ENCODE measurements at regions not wholly inside any gene's neighbourhood (a gene's known extent, or its start where the extent isn't known, plus 50 kb on each side); places are given as distances from the start of the nearest gene placed in this dataset.
"Not testable (repeated sequence)": the region's sequence is repeated elsewhere in the genome, so short reads cannot be mapped to it uniquely, and the experiment has no call there.

GRCh38 chr6:106796781-106797180 is 167.4 kb downstream of the QRSL1 start:
- no peak for DNase-seq

- DNase-seq: no peak
These were observed 164.8 kb downstream of the QRSL1 start for GRCh38 chr6:106794129-106794528.

- DNase-seq: no peak
These were observed 163.3 kb downstream of the QRSL1 start for GRCh38 chr6:106792536-106793236.

DNA sequence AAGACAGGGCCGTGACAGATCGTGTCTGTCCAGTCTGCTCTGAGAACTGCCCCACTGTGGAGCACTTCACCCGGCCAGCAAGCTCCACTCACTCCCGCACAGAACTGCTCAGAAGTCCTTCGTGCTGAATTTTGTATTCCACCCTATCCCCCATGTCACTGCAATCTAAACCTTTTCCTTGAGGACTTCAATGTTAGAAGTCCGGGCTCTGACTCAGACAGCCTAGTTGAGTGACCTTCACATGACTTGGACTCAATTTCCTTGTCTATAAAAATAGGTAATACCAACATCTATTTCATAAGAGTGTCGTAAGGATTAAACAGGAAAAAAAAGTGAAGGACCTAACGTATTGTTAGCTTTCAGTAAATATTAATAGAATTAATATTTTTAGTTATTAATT is 161.6 kb downstream of the QRSL1 start:
- DNase-seq: no peak

DNA sequence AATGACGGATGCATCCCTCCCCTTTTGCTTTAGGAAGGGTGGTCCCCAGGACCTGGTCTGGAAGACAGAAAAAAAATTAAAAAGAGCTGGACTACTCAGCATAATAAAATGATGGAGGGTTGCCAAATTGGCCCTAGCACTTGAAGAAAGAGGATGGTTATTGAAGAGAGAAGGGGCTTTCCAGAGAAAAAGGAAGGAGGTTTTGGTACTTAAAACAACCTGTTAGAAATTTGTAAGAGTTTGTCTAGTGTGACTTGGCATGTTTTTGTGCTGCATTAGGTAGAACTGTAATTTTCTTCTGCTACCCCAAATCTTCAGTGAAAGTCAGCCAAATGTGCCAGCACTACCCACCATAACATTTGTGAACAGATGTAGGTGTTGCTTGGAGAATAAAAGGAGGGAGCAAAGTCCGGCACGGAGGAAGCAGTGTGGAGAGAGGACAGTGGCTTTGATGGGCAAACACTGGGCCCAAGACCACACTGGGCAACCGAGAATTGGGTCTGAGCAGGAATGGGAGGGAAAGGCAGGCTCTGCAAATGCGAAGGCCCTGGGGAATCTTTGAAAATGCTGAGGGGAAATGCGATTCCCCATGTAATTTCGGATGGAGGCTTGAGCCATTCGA is 160.9 kb downstream of the QRSL1 start:
- DNase-seq: no peak

GRCh38 chr6:106789428-106790148 is 160.2 kb downstream of the QRSL1 start:
- no peak for DNase-seq

DNA sequence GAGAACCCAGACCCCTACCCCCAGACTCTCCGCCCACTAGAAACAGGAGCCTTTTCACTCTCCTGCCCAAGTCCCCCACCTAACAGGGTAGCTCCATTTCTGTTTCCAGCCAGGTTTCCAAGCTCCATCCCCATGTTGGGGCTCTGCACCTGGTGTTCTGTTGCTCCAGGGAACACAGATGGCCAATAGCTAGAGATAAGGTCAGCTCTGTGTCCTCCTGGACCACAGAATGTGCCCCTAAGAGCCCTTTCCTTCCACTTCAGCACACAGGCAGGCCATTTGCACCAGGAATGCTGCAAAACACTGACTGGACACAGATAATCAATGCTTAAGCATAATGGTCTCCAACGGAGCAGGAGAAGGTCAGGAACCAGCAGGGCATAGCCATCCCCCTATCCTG is 159.4 kb downstream of the QRSL1 start:
- no peak for DNase-seq

DNA sequence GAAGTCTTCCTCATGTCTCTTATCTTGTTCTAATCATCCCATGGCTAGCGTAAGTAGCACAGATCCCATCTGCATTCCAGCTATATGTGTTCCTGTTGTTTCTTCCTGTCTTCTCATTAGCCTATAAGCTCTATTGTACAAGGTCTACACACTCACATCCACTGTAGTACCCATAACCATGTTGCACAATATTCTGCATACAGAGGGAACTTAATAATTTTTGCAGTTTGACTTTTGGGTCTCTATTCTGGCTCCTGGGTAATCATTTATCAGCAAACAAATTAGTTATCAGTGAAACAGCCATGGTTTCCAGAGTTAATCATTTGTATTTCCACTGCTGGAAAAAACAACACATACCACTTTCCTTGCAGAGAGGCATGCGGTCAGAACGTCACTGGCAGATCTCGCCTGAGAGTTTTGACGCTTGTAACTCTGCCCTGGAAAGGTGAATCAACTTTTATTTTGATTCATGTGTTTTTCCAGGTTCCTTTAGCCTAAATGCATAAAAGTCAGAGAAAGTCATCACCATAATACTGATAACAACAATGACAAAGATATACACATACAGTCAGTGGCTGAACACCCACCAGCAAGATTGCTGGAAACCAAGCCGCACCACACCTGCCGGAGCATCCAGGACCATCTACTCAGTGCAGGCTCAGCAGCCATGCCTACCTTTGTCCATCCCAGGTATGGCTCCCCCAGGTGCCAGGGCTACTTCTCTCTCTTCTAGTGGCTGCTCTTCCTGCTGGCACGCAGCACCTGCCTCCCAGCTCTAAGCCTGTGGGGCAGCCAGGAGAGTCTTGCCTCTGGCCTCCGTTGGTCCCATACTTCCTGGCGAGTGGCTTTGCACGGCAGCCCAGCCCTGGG is 158.2 kb downstream of the QRSL1 start:
- DNase-seq: no peak

DNA sequence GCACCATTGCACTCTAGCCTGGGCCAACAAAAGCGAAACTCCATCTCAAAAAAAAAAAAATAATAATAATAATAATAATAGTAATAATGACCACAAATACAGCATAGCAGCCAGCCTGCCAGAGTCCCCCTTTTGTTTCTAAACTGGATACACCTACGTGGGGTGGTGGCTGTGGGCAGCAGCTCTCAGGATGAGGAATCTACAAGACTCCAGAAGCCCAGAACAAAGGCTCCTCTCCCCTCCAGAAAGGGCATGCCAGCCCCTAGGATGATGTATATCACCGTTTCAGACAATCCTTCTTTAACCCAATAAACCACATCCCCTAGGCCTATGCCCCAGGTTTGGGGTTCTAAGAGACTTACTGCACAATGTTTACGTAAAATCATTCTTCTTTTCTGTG is 155.9 kb downstream of the QRSL1 start:
- no peak for DNase-seq

GRCh38 chr6:106783640-106784566 is 154.5 kb downstream of the QRSL1 start:
- DNase-seq: no peak

GRCh38 chr6:106782536-106783285 is 153.3 kb downstream of the QRSL1 start:
- DNase-seq: no peak

DNA sequence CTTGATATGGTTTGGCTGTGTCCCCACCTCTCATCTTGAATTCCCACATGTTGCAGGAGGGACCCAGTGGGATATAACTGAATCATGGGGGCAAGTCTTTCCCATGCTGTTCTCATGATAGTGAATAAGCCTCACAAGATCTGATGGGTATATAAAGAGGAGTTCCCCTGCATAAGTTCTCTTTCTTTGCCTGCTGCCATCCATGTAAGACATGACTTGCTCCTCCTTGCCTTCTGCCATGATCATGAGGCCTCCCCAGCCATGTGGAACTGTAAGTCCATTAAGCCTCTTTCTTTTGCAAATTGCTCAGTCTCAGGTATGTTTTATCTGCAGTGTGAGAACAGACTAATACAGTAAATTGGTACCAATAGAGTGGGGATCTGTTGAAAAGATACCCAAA is 150.2 kb downstream of the QRSL1 start:
- not testable (repeated sequence) for DNase-seq

- no peak for DNase-seq
These were observed 149.6 kb downstream of the QRSL1 start for GRCh38 chr6:106778943-106779342.

- DNase-seq: no peak
These were observed 144.7 kb downstream of the QRSL1 start for GRCh38 chr6:106773996-106774629.

DNA sequence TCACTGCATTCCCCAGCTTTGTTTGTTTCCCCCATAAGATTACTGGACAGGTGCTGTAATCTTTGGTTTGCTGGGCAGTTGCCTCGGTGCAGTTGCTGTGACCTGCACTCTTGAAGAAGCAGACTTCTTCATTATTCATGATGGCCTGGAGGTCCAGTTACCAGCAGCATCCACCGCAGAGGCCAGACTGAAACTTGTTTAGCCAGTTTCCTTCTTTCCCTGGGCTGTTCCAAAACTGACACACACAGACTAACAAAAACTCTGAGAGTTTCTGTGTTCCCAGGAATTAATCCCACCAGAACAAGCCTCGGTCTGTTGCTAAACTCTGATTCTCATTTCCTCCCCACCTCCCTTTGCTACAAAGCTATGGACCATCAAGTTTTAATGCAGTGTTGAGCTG is 144.1 kb downstream of the QRSL1 start:
- no peak for DNase-seq

DNA sequence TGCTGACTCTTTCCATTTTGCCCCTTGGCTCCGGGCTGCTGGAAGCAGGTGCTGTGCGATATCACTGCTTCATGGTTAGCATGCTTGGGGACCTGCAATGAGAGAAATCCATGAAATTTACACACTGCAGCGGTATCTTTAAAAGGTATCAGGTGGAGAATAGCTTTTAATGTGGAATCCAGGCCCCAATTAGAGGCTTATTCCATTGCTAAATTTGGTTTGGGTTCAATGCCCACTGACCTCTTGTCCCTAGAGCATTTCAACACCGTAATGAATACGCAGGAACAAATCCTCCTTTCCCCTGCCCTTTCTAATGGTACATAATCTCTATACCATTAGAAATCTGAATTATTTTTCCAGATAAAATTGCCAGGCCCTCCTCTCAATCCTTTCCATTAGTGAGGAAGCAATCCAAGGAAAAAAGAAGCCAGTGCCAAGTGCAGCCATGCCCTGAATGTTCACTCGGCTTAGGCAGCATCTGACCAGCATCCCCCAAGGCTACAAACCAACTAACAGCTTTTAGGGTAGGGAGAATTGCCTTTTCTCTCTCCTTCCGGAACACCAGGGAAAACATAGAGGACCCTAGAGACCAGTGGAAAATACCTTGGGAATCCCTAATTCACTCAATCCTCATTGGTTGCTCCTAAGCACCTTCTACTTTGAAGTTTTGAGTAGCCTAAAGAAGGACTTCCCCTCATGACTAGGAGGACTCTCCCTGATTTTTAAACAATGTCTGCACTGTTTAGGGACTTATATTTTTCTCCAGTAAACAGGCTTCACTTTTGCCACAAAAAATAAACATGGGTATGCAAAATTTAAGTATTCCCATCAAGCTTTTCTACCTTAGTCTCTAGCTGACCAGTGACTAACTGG is 143.1 kb downstream of the QRSL1 start:
- no peak for DNase-seq

GRCh38 chr6:106771822-106772221 is 142.4 kb downstream of the QRSL1 start:
- no peak for DNase-seq

- DNase-seq: no peak
These were observed 141.3 kb downstream of the QRSL1 start for GRCh38 chr6:106770663-106771062.

- DNase-seq: no peak
These were observed 140.7 kb downstream of the QRSL1 start for GRCh38 chr6:106770081-106770480.

DNA sequence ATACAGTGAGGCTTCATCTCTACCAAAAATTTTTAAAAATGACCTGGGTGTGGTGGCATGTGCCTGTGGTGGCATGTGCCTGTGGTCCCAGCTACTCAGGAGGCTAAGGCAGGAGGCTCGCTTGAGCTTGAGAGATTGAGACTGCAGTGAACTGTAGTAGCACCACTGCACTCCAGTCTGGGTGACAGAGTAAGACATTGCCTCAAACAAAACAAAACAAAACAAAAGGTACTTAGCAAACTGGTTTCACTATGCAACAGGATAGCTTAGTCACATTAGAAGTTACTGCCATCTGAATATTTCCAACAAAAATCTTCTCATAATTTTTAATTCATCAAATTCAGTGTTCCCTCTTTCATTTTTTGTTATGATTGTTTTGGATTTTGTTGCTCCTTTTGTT is 137.9 kb downstream of the QRSL1 start:
- DNase-seq: no peak
